Epithelial cell of esophagus (primary cell): ENCODE measurements at regions not wholly inside any gene's neighbourhood (a gene's known extent, or its start where the extent isn't known, plus 50 kb on each side); places are given as distances from the start of the nearest gene placed in this dataset.

Source experiments
- DNase-seq: peaks from one replicate; pipeline ENCODE4 v3.0.0; 2010; ENCODE audit warnings: low read depth
- H3K4me3 ChIP-seq: 2 replicates; pipeline ENCODE4 v1.5.1; 2011; ENCODE audit warnings: mild to moderate bottlenecking, low read length, control low read depth
- CTCF ChIP-seq: IDR thresholded peaks from 2 replicates; pipeline ENCODE4 v1.5.1; 2011; ENCODE audit warnings: low read depth, mild to moderate bottlenecking, low read length, control low read depth, inconsistent platforms; ENCODE audit not compliant: insufficient read depth; ENCODE audit errors: missing control alignments

DNA sequence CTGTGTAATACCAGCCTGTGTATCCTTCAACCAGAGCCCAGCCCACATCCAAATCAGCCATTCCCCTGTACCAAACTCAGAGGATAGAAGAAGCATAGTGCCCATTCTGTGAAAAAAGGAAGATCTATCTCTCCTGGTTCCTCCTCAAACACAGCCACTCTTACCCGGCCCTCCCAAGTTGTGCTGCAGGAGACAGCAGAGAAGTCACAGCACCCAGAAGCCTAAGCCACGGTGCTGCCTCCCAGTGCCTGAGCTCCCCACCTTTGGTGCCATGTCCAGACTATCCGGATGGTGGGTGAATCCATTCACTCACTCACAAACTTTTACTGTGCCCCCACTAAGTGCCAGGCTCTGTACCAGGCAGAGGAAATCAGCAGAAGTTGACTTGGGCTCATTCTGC lies 166.0 kb upstream of the ZMIZ1 start:
- no peak overlapping the region for H3K4me3 ChIP-seq
- no peak for DNase-seq
- TF ChIP-seq CTCF, result no peak

DNA sequence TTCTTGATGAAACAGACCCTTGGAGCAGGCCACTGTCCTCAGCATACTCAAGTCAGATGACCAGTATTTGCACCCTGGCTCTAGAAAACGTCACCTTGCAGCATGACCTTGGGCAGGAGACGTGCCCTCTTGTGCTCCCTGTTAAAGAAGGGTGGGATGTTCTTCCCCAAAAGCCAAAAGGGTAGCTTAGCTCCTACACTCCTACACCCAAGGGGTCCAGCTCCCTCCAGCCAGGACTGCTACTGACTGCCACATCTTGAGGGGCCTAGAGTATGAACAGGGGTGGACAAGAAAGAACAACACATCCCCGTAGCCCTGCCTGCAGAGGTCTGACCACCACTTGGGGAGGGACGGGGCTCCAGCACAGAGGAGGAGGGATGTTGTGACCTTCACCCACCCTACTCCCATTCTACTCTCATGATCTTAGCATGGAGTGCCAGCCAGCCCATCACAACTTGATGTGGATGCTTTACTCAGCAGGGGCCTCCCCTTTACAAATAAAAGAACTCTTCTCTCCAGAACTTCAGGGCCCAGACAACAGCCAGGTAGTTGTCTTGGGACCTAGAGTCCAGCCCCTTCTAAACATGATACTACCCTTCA lies 165.3 kb upstream of the ZMIZ1 start:
- no peak for TF ChIP-seq CTCF
- H3K4me3 ChIP-seq, result no peak overlapping the region
- DNase-seq, result no peak

GRCh38 chr10:78904196-78904595 lies 164.6 kb upstream of the ZMIZ1 start:
- no peak for DNase-seq
- no peak overlapping the region for H3K4me3 ChIP-seq
- TF ChIP-seq CTCF, result no peak

GRCh38 chr10:78905015-78905956 lies 163.5 kb upstream of the ZMIZ1 start:
- no peak overlapping the region for H3K4me3 ChIP-seq
- no peak for TF ChIP-seq CTCF
- DNase-seq, result no peak

DNA sequence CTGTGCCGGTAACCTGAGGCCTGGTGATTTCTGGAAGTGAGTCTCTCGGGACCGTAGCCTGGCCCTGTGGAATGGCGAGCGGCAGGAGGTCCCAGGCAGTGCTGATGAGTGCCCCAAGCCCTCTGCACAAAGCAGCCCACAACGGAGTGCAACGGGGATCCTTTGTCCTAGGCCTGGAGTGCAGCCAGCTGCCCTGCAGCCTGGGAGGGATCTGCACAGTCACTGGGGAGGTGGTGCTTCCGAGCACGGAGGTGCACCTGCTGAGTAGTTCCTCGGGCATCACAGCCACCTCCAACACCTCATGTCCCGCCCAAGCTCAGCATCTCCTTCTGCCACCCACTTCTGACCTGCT lies 162.8 kb upstream of the ZMIZ1 start:
- TF ChIP-seq CTCF, result no peak
- DNase-seq, result no peak
- H3K4me3 ChIP-seq, result no peak overlapping the region

DNA sequence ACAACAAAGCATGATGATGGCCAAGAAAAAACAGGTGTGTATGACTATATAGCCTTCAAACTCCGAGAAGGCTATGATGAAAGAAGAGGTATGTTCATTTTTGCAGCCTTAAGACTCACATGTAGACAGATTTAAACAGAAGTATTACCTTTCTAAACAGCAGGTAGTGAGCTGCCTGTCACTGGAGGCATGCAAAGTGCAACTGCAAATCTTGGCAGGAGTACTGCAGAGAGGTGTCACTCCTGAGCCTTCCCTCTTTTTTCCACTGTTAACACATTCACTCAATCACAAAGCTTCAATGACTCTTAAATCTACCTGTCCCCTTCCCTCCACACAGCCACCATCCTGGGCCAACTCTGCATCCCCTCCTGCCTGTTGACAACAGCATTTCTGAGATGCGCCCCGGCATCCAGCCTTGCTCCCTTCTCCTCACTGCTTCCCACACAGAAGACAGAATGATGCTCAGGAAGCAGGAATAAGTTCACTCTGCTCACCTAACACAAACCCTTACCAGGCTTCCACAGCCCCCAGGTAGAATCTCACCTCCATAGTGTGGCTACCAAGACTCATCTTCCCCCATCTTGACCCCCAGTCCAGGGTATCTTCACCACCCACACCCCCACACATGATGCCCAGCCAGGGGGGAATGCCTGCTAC lies 161.9 kb upstream of the ZMIZ1 start:
- no peak for DNase-seq
- no peak overlapping the region for H3K4me3 ChIP-seq
- TF ChIP-seq CTCF, result no peak
